Liver (tissue), 8 donors: ENCODE measurements at regions not wholly inside any gene's neighbourhood (a gene's known extent, or its start where the extent isn't known, plus 50 kb on each side); places are given as distances from the start of the nearest gene placed in this dataset.

Experiments
- DNase-seq: peaks from one replicate; pipeline ENCODE4 v3.0.0-alpha.2; 2017; ENCODE audit warnings: low spot score
- H3K27ac ChIP-seq, 2 donors: one replicate each; pipeline ENCODE4 v1.7.0; 2013; ENCODE audit warnings: inconsistent platforms in 2 of 2, low read length in 2 of 2, control low read depth in 1 of 2, low read depth in 1 of 2, mild to moderate bottlenecking in 1 of 2
- H3K27me3 ChIP-seq, 4 donors: one replicate each; pipeline versions ENCODE4 v1.6.1 to v1.7.0; 2013; ENCODE audit warnings: low read length in 3 of 4, inconsistent platforms in 1 of 4, mild to moderate bottlenecking in 1 of 4, moderate library complexity in 1 of 4; ENCODE audit not compliant: control insufficient read depth in 4 of 4, insufficient read depth in 4 of 4
- H3K36me3 ChIP-seq, 4 donors: one replicate each; pipeline versions ENCODE4 v1.6.1 to v1.7.0; 2013; ENCODE audit warnings: low read length in 3 of 4, mild to moderate bottlenecking in 3 of 4, low read depth in 1 of 4, moderate library complexity in 1 of 4; ENCODE audit not compliant: control insufficient read depth in 4 of 4, insufficient read depth in 3 of 4
- H3K4me1 ChIP-seq, 4 donors: one replicate each; pipeline versions ENCODE4 v1.6.1 to v1.7.0; 2013; ENCODE audit warnings: low read length in 3 of 4, mild to moderate bottlenecking in 3 of 4, moderate library complexity in 1 of 4; ENCODE audit not compliant: control insufficient read depth in 4 of 4, insufficient read depth in 4 of 4
- H3K4me3 ChIP-seq, 3 donors: one replicate each; pipeline versions ENCODE4 v1.6.1 to v1.7.0; 2013; ENCODE audit warnings: low read length in 3 of 3, control low read depth in 1 of 3, low read depth in 1 of 3, mild to moderate bottlenecking in 1 of 3
- H3K9ac ChIP-seq, 2 donors: one replicate each; pipeline ENCODE4 v1.7.0; 2013; ENCODE audit warnings: low read length in 2 of 2, mild to moderate bottlenecking in 2 of 2, moderate library complexity in 2 of 2, control low read depth in 1 of 2, low read depth in 1 of 2
- H3K9me3 ChIP-seq, 4 donors: one replicate each; pipeline versions ENCODE4 v1.6.1 to v1.7.0; 2013; ENCODE audit warnings: low read length in 3 of 4; ENCODE audit not compliant: control insufficient read depth in 4 of 4
- EGR1 ChIP-seq, 2 donors: IDR thresholded peaks; 2 replicates each; pipeline ENCODE4 v1.6.1; 2016 to 2018; ENCODE audit warnings: antibody characterized with exemption in 2 of 2, low read depth in 2 of 2
- FOXA1 ChIP-seq: IDR thresholded peaks from 2 replicates; pipeline ENCODE4 v1.6.1; 2016; ENCODE audit warnings: antibody characterized with exemption
- FOXA2 ChIP-seq: IDR thresholded peaks from 2 replicates; pipeline ENCODE4 v1.6.1; 2016; ENCODE audit warnings: antibody characterized with exemption
- GABPA ChIP-seq, 2 donors: IDR thresholded peaks in 1 of 2; conservative IDR thresholded peaks in 1 of 2; 2 replicates each; pipeline ENCODE4 v1.6.1; 2016; ENCODE audit warnings: antibody characterized with exemption in 2 of 2, mild to moderate bottlenecking in 1 of 2, moderate library complexity in 1 of 2
- HNF4A ChIP-seq, 2 donors: conservative IDR thresholded peaks; 2 replicates each; pipeline ENCODE4 v1.6.1; 2016; ENCODE audit warnings: antibody characterized with exemption in 2 of 2, mild to moderate bottlenecking in 2 of 2
- HNF4G ChIP-seq: IDR thresholded peaks from 2 replicates; pipeline ENCODE4 v1.6.1; 2016; ENCODE audit warnings: antibody characterized with exemption
- RAD21 ChIP-seq, 2 donors: IDR thresholded peaks; 2 replicates each; pipeline ENCODE4 v1.6.1; 2016; ENCODE audit warnings: antibody characterized with exemption in 2 of 2, mild to moderate bottlenecking in 2 of 2
- TAF1 ChIP-seq: conservative IDR thresholded peaks from 2 replicates; pipeline ENCODE4 v1.6.1; 2016; ENCODE audit warnings: antibody characterized with exemption, mild to moderate bottlenecking
- YY1 ChIP-seq: IDR thresholded peaks from 2 replicates; pipeline ENCODE4 v1.6.1; 2016; ENCODE audit warnings: antibody characterized with exemption, mild to moderate bottlenecking
- WGBS: extraction: QIAGEN DNeasy Blood & Tissue Kit; methylation state at CpG from one replicate; pipeline ENCODE4 v1.1.7; 2013; 5-methylcytosine and 5-hydroxymethylcytosine counted together
- TF ChIP-seq, protein P1 (sequence below): IDR thresholded peaks from 2 replicates; pipeline ENCODE4 v1.6.1; 2016; ENCODE audit warnings: antibody characterized with exemption
- TF ChIP-seq, protein P2 (sequence below): fragments of 150-350 bp; IDR thresholded peaks from 2 replicates; pipeline ENCODE4 v1.5.1; 2017; ENCODE audit warnings: improper control_type of control experiment, low read depth, low read length; ENCODE audit not compliant: missing input control
- TF ChIP-seq, protein P3 (sequence below): IDR thresholded peaks from 2 replicates; pipeline ENCODE4 v1.6.1; 2016; ENCODE audit warnings: antibody characterized with exemption
- TF ChIP-seq, protein P4 (sequence below): IDR thresholded peaks from 2 replicates; pipeline ENCODE4 v1.6.1; 2016; ENCODE audit warnings: antibody characterized with exemption
- TF ChIP-seq, protein P5 (sequence below): IDR thresholded peaks from 2 replicates; pipeline ENCODE4 v1.6.1; 2016; ENCODE audit warnings: antibody characterized with exemption, mild to moderate bottlenecking
- donor health status: healthy.
- donor health status: healthy.
- donor health status: healthy.
- donor health status: healthy.
- donor health status: healthy.

DNA sequence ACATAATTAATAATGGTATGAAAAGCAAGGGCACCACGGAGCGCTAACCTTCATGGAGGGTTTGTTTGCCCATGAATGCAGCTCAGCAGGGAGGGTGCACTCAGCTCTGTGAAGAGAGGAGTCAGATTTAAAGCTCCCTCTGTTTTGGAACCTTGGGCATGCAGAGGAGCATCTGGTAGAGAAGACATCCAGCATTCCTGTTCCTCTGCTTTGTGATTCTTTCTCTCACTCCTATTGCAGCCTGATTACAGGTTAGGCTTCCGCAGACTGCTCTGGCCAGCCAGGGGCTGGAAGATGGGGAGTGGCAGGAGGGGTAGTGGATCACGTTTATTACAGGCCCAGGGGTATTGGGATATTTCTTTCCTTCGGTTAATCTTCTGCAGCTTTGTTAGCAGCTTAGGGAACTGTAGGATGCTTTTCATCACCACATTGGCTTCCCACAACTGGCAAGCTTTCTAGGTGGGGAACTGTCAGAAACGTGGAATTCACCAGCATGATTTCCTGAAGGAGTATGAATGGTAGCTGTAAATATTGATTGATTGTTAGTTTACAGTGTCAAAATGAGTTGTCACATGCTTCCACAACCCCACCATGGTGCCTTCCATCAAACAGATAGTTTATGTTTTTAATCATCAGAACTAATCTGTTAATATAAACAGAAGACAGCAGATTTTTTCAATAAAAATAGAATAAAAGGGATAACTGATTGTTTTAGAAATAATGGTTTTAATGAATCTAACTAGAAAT is 201.1 kb downstream of the VAPA start:
- DNase-seq, result no peak
- H3K4me3 ChIP-seq, result no peak overlapping the region
- H3K27me3 ChIP-seq, result peaks cover 0 to 2% (median 0%) of the 10 kb centered on the region in 4 donors
- TF ChIP-seq, protein P1, sequence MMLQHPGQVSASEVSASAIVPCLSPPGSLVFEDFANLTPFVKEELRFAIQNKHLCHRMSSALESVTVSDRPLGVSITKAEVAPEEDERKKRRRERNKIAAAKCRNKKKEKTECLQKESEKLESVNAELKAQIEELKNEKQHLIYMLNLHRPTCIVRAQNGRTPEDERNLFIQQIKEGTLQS, result no peak
- TF ChIP-seq YY1 (no peak), EGR1 (IDR thresholded peaks at IDR 0.05; ENCODE audit: low read depth in 2 of 2) (no peak), GABPA (IDR thresholded peaks at IDR 0.05 in 1 of 2, conservative IDR thresholded peaks at IDR 0.05 in 1 of 2) (no peak), HNF4G (no peak), FOXA2 (no peak), RAD21 (IDR thresholded peaks at IDR 0.05) (no peak), FOXA1 (no peak), HNF4A (conservative IDR thresholded peaks at IDR 0.05) (no peak)
- TF ChIP-seq, protein P2, sequence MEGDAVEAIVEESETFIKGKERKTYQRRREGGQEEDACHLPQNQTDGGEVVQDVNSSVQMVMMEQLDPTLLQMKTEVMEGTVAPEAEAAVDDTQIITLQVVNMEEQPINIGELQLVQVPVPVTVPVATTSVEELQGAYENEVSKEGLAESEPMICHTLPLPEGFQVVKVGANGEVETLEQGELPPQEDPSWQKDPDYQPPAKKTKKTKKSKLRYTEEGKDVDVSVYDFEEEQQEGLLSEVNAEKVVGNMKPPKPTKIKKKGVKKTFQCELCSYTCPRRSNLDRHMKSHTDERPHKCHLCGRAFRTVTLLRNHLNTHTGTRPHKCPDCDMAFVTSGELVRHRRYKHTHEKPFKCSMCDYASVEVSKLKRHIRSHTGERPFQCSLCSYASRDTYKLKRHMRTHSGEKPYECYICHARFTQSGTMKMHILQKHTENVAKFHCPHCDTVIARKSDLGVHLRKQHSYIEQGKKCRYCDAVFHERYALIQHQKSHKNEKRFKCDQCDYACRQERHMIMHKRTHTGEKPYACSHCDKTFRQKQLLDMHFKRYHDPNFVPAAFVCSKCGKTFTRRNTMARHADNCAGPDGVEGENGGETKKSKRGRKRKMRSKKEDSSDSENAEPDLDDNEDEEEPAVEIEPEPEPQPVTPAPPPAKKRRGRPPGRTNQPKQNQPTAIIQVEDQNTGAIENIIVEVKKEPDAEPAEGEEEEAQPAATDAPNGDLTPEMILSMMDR, result no peak
- TF ChIP-seq, protein P3, sequence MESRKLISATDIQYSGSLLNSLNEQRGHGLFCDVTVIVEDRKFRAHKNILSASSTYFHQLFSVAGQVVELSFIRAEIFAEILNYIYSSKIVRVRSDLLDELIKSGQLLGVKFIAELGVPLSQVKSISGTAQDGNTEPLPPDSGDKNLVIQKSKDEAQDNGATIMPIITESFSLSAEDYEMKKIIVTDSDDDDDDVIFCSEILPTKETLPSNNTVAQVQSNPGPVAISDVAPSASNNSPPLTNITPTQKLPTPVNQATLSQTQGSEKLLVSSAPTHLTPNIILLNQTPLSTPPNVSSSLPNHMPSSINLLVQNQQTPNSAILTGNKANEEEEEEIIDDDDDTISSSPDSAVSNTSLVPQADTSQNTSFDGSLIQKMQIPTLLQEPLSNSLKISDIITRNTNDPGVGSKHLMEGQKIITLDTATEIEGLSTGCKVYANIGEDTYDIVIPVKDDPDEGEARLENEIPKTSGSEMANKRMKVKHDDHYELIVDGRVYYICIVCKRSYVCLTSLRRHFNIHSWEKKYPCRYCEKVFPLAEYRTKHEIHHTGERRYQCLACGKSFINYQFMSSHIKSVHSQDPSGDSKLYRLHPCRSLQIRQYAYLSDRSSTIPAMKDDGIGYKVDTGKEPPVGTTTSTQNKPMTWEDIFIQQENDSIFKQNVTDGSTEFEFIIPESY, result no peak
- no peaks in the 10 kb centered on the region for H3K36me3 ChIP-seq
- H3K4me1 ChIP-seq, result no peaks in the 10 kb centered on the region
- H3K9ac ChIP-seq, result no peak overlapping the region
- no peak overlapping the region for H3K27ac ChIP-seq
- WGBS, result 66% methylated on average over 6 of the region's 6 CpGs
- peaks cover 0 to 2% (median under 1%) of the 10 kb centered on the region in 4 donors for H3K9me3 ChIP-seq

DNA sequence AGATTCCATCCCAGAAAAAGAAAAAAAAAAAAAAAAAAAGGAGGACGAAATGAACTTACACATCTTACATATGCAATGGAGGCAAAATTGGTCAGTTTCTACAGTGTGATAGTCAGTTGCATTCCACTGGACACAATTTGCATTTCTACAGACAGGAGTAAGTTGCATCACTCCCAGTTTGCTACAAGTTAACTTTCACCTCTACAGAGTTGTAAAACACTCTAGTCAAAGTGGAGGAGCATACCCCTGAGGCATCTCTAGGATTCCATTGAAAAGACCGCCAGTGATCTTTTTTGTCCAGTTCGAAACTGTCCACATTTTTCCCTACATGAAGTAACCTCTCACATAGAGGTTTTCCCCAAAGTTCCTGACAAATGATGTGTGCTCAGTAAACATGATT is 202.8 kb downstream of the VAPA start:
- H3K27ac ChIP-seq, result no peak overlapping the region
- H3K27me3 ChIP-seq, result peaks cover 0 to 2% (median 0%) of the 10 kb centered on the region in 4 donors
- WGBS, result 88% methylated on average over 3 of the region's 3 CpGs
- H3K4me3 ChIP-seq, result no peak overlapping the region
- peaks cover 0 to 7% (median under 1%) of the 10 kb centered on the region in 4 donors for H3K9me3 ChIP-seq
- H3K9ac ChIP-seq, result no peak overlapping the region
- H3K4me1 ChIP-seq, result no peaks in the 10 kb centered on the region
- no peaks in the 10 kb centered on the region for H3K36me3 ChIP-seq
- DNase-seq, result no peak
- TF ChIP-seq FOXA1 (no peak), FOXA2 (no peak), HNF4G (no peak), RAD21 (IDR thresholded peaks at IDR 0.05) (no peak), HNF4A (conservative IDR thresholded peaks at IDR 0.05) (no peak), TAF1 (no peak), GABPA (IDR thresholded peaks at IDR 0.05 in 1 of 2, conservative IDR thresholded peaks at IDR 0.05 in 1 of 2) (no peak)
- TF ChIP-seq, protein P3, result no peak
- TF ChIP-seq, protein P4, sequence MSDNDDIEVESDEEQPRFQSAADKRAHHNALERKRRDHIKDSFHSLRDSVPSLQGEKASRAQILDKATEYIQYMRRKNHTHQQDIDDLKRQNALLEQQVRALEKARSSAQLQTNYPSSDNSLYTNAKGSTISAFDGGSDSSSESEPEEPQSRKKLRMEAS, result no peak
- TF ChIP-seq, protein P5, sequence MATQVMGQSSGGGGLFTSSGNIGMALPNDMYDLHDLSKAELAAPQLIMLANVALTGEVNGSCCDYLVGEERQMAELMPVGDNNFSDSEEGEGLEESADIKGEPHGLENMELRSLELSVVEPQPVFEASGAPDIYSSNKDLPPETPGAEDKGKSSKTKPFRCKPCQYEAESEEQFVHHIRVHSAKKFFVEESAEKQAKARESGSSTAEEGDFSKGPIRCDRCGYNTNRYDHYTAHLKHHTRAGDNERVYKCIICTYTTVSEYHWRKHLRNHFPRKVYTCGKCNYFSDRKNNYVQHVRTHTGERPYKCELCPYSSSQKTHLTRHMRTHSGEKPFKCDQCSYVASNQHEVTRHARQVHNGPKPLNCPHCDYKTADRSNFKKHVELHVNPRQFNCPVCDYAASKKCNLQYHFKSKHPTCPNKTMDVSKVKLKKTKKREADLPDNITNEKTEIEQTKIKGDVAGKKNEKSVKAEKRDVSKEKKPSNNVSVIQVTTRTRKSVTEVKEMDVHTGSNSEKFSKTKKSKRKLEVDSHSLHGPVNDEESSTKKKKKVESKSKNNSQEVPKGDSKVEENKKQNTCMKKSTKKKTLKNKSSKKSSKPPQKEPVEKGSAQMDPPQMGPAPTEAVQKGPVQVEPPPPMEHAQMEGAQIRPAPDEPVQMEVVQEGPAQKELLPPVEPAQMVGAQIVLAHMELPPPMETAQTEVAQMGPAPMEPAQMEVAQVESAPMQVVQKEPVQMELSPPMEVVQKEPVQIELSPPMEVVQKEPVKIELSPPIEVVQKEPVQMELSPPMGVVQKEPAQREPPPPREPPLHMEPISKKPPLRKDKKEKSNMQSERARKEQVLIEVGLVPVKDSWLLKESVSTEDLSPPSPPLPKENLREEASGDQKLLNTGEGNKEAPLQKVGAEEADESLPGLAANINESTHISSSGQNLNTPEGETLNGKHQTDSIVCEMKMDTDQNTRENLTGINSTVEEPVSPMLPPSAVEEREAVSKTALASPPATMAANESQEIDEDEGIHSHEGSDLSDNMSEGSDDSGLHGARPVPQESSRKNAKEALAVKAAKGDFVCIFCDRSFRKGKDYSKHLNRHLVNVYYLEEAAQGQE, result no peak
